AG10803 (cell line): ENCODE measurements at regions not wholly inside any gene's neighbourhood (a gene's known extent, or its start where the extent isn't known, plus 50 kb on each side); places are given as distances from the start of the nearest gene placed in this dataset.

ENCODE experiments used
- DNase-seq: peaks from one replicate; pipeline ENCODE4 v3.0.0; 2010; ENCODE audit warnings: low read depth
- H3K4me3 ChIP-seq: 2 replicates; pipeline ENCODE4 v1.5.1; 2011; ENCODE audit warnings: mild to moderate bottlenecking, low read length, control low read depth
- TF ChIP-seq, protein P1 (sequence below): conservative IDR thresholded peaks from 2 replicates; pipeline ENCODE4 v1.5.1; 2011; ENCODE audit warnings: mild to moderate bottlenecking, low read length, control low read depth, inconsistent platforms

DNA sequence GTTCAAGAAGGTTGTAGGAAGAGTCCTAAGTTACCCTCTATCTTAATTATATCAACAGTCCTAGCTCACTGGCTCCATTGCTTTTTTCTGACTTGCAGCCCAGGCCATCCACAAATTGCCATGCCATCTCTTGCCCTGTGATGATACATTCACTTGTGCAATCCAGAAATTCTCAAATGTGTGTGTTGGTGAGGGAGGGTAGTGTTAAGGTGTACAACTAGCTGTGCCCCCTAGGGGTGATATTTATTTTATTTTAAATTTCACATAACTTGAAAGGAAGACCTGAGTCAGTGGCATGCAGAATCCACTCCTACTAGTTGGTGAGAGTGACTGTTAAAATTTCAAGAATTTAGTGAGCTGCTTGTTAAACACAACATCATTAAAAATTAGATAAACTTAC is 156.1 kb upstream of the ANKRD28 start:
- DNase-seq: no peak
- TF ChIP-seq, protein P1, sequence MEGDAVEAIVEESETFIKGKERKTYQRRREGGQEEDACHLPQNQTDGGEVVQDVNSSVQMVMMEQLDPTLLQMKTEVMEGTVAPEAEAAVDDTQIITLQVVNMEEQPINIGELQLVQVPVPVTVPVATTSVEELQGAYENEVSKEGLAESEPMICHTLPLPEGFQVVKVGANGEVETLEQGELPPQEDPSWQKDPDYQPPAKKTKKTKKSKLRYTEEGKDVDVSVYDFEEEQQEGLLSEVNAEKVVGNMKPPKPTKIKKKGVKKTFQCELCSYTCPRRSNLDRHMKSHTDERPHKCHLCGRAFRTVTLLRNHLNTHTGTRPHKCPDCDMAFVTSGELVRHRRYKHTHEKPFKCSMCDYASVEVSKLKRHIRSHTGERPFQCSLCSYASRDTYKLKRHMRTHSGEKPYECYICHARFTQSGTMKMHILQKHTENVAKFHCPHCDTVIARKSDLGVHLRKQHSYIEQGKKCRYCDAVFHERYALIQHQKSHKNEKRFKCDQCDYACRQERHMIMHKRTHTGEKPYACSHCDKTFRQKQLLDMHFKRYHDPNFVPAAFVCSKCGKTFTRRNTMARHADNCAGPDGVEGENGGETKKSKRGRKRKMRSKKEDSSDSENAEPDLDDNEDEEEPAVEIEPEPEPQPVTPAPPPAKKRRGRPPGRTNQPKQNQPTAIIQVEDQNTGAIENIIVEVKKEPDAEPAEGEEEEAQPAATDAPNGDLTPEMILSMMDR: no peak
- no peak overlapping the region for H3K4me3 ChIP-seq

DNA sequence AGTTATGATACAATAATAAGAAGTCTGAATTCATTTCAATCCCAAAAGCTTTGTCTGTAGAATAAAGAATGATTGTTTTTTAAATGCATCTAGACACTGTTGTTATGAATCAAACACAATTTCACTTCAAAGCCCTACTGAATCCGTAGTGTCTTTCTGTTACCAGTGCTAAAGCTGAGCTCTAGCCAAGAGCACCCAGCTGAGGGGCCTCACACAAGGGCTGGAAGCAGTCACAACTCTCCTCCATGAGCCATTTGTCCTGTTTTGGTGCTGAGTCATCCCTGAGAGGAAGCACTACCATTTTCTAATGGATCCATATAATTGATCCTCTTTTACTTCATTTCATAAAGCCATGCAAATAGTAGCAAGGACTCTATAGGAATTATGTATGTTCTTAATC is 158.2 kb upstream of the ANKRD28 start:
- no peak for DNase-seq
- TF ChIP-seq, protein P1: no peak
- H3K4me3 ChIP-seq: no peak overlapping the region

DNA sequence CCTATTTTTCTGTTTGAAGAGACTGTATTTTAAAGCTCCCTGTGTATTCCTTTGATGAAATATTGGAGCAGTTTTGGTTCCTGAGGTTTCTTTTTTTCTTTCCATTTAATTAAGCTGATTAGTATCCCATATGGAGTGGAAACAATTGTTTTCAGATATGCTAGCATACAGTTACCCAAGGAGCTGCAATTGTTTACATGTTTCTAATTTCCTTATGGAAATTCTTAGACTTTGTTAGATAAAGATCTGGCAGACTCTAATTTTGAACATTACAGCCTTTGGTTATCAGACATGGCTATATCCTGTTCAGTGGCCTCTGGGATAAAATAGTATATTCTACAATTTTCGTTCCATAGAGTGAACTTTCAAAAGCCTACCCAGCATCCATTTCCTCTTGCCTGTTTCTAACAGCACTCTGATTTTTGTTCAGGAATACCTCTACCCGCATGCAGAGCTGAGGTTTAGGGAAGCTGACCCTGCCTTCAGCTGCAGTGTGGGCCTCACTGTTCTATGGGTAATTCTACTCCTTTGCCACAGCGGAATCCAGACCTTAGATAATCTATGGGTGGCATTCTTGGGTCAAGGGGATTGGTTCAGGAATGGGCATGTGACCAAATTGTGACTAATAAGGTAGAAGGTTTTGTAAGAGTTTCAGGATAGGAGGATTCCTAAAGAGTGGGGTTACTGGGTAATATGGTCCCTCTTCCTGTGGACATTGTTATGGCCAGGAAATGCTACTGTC is 161.1 kb upstream of the ANKRD28 start:
- no peak for DNase-seq
- no peak overlapping the region for H3K4me3 ChIP-seq
- TF ChIP-seq, protein P1: no peak

DNA sequence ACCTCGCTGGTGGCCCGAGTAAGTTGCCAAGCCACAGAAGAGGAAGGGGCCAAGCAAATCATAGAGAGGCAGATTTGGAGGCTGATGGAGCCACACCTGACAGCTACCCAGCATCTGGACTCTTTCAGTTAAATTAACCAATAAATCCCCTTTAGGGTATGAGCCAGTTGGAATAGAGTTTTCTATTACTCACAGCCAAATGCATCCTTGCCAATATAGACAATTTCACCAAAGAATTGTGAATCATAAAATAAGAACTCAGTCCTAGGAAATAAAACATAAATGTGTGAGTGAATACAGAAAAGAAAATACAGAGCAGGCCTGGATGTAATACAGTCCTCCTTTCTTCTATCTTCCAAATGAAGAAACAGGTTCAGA is 161.6 kb upstream of the ANKRD28 start:
- TF ChIP-seq, protein P1: no peak
- no peak overlapping the region for H3K4me3 ChIP-seq
- peak; percentile 36 for DNase-seq

DNA sequence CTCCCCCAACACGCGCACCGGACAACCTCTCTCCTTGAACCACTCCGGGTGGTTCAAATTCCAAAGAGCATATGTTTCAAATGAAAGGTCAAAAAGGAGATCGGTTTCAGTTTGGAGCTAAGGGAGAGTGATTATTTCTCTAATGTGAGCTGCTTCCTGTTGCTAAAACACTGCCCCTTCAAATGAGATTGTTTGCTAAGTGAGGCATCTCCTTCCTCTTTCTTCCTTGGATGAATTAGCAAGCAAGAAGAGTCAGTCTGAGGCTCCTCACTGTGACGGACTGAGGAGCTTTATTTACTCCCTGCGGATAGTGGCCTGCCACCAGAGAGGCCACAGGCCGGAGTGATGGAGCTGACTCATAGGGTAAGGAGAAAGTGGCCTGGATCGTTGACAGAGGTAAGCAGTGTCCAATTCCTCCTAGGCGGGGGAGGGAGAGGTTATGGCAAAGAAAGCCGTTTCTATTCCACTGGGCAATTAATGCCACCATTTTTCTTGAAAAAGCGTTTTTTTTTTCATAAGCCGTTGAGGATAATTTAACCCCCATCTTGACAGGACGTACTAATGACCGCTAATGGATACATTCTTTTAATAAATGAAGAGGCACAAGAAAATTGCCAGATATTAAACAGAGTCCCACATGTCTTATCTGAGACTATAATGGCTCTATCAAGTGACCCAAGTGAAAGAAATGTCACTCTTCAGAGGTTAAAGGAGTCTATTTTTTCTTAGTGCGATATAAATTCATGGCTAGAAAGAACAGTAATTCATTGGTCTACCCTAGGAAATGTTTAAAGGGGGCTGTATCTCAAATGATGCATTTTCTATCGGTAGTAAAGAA is 167.0 kb upstream of the ANKRD28 start:
- H3K4me3 ChIP-seq: 0 out of 2 replicates have a peak overlapping the region, but pooled peaks have one; percentile 2
- peak; percentile 46 for DNase-seq
- TF ChIP-seq, protein P1: no peak

DNA sequence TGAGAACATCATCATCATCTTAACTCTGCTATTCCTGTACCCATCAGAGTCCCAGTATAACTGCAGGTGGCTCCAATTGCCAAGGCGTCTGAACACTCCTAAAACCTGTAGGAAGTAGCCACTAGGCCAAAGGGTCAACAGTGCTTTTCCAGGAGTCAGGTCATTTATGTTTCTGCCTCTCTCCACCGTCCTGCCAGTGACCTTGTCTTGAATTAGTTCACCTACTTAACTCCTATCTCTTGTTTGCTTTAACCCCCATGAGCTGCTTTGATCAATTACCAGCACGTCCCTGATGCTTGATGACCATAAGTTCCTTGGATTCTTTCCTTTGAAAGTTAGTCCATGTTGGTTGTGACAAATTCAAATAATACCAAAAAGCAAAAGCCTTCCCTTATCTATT is 169.8 kb upstream of the ANKRD28 start:
- no peak for DNase-seq
- H3K4me3 ChIP-seq: no peak overlapping the region
- TF ChIP-seq, protein P1: no peak
